ENCODE measurements at regions not wholly inside any gene's neighbourhood (a gene's known extent, or its start where the extent isn't known, plus 50 kb on each side); places are given as distances from the start of the nearest gene placed in this dataset.

GRCh38 chr1:58310469-58310868 is 236.1 kb downstream of the OMA1 start:
- Mint-ChIP-seq H3K27me3 (no peaks in the 10 kb centered on the region), H3K27ac (no peak overlapping the region), H3K4me1 (no peaks in the 10 kb centered on the region), H3K9me3 (no peaks in the 10 kb centered on the region), H3K4me3 (no peak overlapping the region), H3K36me3 (no peaks in the 10 kb centered on the region)
- CTCF ChIA-PET: interaction anchor here (0.5 kb wide), 1 partner anchor 457 kb away, joined by 3 read pairs; no protein-coding TSS in a partner anchor
- DNase-seq: no peak

- no peaks in the 10 kb centered on the region for H3K36me3 Mint-ChIP-seq
- CTCF ChIA-PET: no interaction called here
- H3K27me3 Mint-ChIP-seq: no peaks in the 10 kb centered on the region
- H3K4me3 Mint-ChIP-seq: no peak overlapping the region
- H3K27ac Mint-ChIP-seq: no peak overlapping the region
- H3K9me3 Mint-ChIP-seq: no peaks in the 10 kb centered on the region
- DNase-seq: no peak
- H3K4me1 Mint-ChIP-seq: no peaks in the 10 kb centered on the region
Observed at GRCh38 chr1:58308206-58308605, 238.3 kb downstream of the OMA1 start.

- no peak for DNase-seq
- H3K4me1 Mint-ChIP-seq: no peaks in the 10 kb centered on the region
- H3K27ac Mint-ChIP-seq: no peak overlapping the region
- no peaks in the 10 kb centered on the region for H3K27me3 Mint-ChIP-seq
- no peaks in the 10 kb centered on the region for H3K9me3 Mint-ChIP-seq
- H3K4me3 Mint-ChIP-seq: no peak overlapping the region
- H3K36me3 Mint-ChIP-seq: no peaks in the 10 kb centered on the region
- CTCF ChIA-PET: no interaction called here
Observed at GRCh38 chr1:58307431-58307830, 239.1 kb downstream of the OMA1 start.

- Mint-ChIP-seq H3K36me3 (no peaks in the 10 kb centered on the region), H3K27me3 (no peaks in the 10 kb centered on the region), H3K9me3 (no peaks in the 10 kb centered on the region), H3K27ac (no peak overlapping the region), H3K4me1 (no peaks in the 10 kb centered on the region), H3K4me3 (no peak overlapping the region)
- CTCF ChIA-PET: interaction anchor here (0.8 kb wide), 1 partner anchor 37 kb away, joined by 3 read pairs; no protein-coding TSS in a partner anchor
- DNase-seq: no peak
Observed at GRCh38 chr1:58305622-58306021, 240.9 kb downstream of the OMA1 start.

- Mint-ChIP-seq H3K4me1 (no peaks in the 10 kb centered on the region), H3K9me3 (no peaks in the 10 kb centered on the region), H3K4me3 (no peak overlapping the region), H3K27ac (no peak overlapping the region), H3K36me3 (no peaks in the 10 kb centered on the region), H3K27me3 (no peaks in the 10 kb centered on the region)
- CTCF ChIA-PET: no interaction called here
- DNase-seq: no peak
Observed at GRCh38 chr1:58304346-58304975, 242.1 kb downstream of the OMA1 start.

- Mint-ChIP-seq H3K9me3 (no peaks in the 10 kb centered on the region), H3K27ac (no peak overlapping the region), H3K27me3 (no peaks in the 10 kb centered on the region), H3K4me1 (no peaks in the 10 kb centered on the region), H3K4me3 (no peak overlapping the region), H3K36me3 (no peaks in the 10 kb centered on the region)
- DNase-seq: no peak
- CTCF ChIA-PET: no interaction called here
Observed at GRCh38 chr1:58303841-58304240, 242.7 kb downstream of the OMA1 start.

GRCh38 chr1:58293388-58293787 is 253.1 kb downstream of the OMA1 start:
- Mint-ChIP-seq H3K27ac (no peak overlapping the region), H3K4me3 (no peak overlapping the region), H3K27me3 (no peaks in the 10 kb centered on the region), H3K36me3 (no peaks in the 10 kb centered on the region), H3K4me1 (no peaks in the 10 kb centered on the region), H3K9me3 (no peaks in the 10 kb centered on the region)
- DNase-seq: no peak
- CTCF ChIA-PET: interaction anchor here (0.6 kb wide), 1 partner anchor 66 kb away, joined by 3 read pairs; no protein-coding TSS in a partner anchor

- Mint-ChIP-seq H3K27me3 (no peaks in the 10 kb centered on the region), H3K4me3 (no peak overlapping the region), H3K9me3 (no peaks in the 10 kb centered on the region), H3K27ac (no peak overlapping the region), H3K4me1 (no peaks in the 10 kb centered on the region), H3K36me3 (no peaks in the 10 kb centered on the region)
- peak; percentile 30 for DNase-seq
- CTCF ChIA-PET: no interaction called here
Observed at GRCh38 chr1:58290685-58291372, 255.7 kb downstream of the OMA1 start.

GRCh38 chr1:58288624-58289142 is 257.8 kb downstream of the OMA1 start:
- H3K27me3 Mint-ChIP-seq: no peaks in the 10 kb centered on the region
- CTCF ChIA-PET: no interaction called here
- no peaks in the 10 kb centered on the region for H3K4me1 Mint-ChIP-seq
- peaks cover 1% of the 10 kb centered on the region for H3K9me3 Mint-ChIP-seq
- DNase-seq: no peak
- H3K27ac Mint-ChIP-seq: no peak overlapping the region
- no peak overlapping the region for H3K4me3 Mint-ChIP-seq
- no peaks in the 10 kb centered on the region for H3K36me3 Mint-ChIP-seq

GRCh38 chr1:58287894-58288623 is 258.5 kb downstream of the OMA1 start:
- CTCF ChIA-PET: no interaction called here
- Mint-ChIP-seq H3K4me3 (no peak overlapping the region), H3K9me3 (peaks cover 1% of the 10 kb centered on the region), H3K4me1 (no peaks in the 10 kb centered on the region), H3K27me3 (no peaks in the 10 kb centered on the region), H3K36me3 (no peaks in the 10 kb centered on the region), H3K27ac (no peak overlapping the region)
- DNase-seq: no peak

- peaks cover 1% of the 10 kb centered on the region for H3K9me3 Mint-ChIP-seq
- CTCF ChIA-PET: no interaction called here
- no peak overlapping the region for H3K4me3 Mint-ChIP-seq
- no peaks in the 10 kb centered on the region for H3K4me1 Mint-ChIP-seq
- H3K27ac Mint-ChIP-seq: no peak overlapping the region
- H3K36me3 Mint-ChIP-seq: no peaks in the 10 kb centered on the region
- DNase-seq: no peak
- no peaks in the 10 kb centered on the region for H3K27me3 Mint-ChIP-seq
Observed at GRCh38 chr1:58284225-58284510, 262.4 kb downstream of the OMA1 start.

GRCh38 chr1:58283388-58284224 is 262.9 kb downstream of the OMA1 start:
- Mint-ChIP-seq H3K4me1 (no peaks in the 10 kb centered on the region), H3K36me3 (no peaks in the 10 kb centered on the region)
- DNase-seq: no peak

GRCh38 chr1:58282623-58283387 is 263.7 kb downstream of the OMA1 start:
- Mint-ChIP-seq H3K4me1 (no peaks in the 10 kb centered on the region), H3K4me3 (no peak overlapping the region), H3K27ac (no peak overlapping the region), H3K9me3 (peaks cover 1% of the 10 kb centered on the region), H3K27me3 (no peaks in the 10 kb centered on the region), H3K36me3 (no peaks in the 10 kb centered on the region)
- CTCF ChIA-PET: no interaction called here
- no peak for DNase-seq

More at GRCh38 chr1:58283388-58284224, 262.9 kb downstream of the OMA1 start:
- Mint-ChIP-seq H3K27me3 (no peaks in the 10 kb centered on the region), H3K9me3 (peaks cover 1% of the 10 kb centered on the region), H3K27ac (no peak overlapping the region), H3K4me3 (no peak overlapping the region)
- CTCF ChIA-PET: no interaction called here

- H3K27ac Mint-ChIP-seq: no peak overlapping the region
- H3K4me3 Mint-ChIP-seq: no peak overlapping the region
- no peak for DNase-seq
- no peaks in the 10 kb centered on the region for H3K9me3 Mint-ChIP-seq
- no peaks in the 10 kb centered on the region for H3K4me1 Mint-ChIP-seq
- no peaks in the 10 kb centered on the region for H3K36me3 Mint-ChIP-seq
- CTCF ChIA-PET: no interaction called here
- H3K27me3 Mint-ChIP-seq: peaks cover 3% of the 10 kb centered on the region
Observed at GRCh38 chr1:58266242-58266641, 280.3 kb downstream of the OMA1 start.
